ENCODE measurements at regions not wholly inside any gene's neighbourhood (a gene's known extent, or its start where the extent isn't known, plus 50 kb on each side); places are given as distances from the start of the nearest gene placed in this dataset.
A peak's percentile ranks its signal among the peaks of the same experiment; 100 is the strongest.

- TF ChIP-seq ZNF462 (CRISPR knock-in tag; IDR thresholded peaks at IDR 0.05), result no peak
- no peak for TF ChIP-seq CREB1 (CRISPR knock-in tag; IDR thresholded peaks at IDR 0.05; ENCODE audit: low read depth)
- no peak for TF ChIP-seq EZH2phosphoT487 (IDR thresholded peaks at IDR 0.05; ENCODE audit: unreplicated experiment)
- TF ChIP-seq CTCF (conservative IDR thresholded peaks at IDR 0.05; ENCODE audit: low read depth in 2 of 2), result no peak
Measured at GRCh38 chr4:74875451-74875850, 57.5 kb upstream of the PARM1 start (continued).

- H3K4me1 ChIP-seq (ENCODE audit: insufficient read depth), result no peaks in the 10 kb centered on the region; the same call in 1 of the 2 replicates
- no peaks in the 10 kb centered on the region for H3K9me3 Mint-ChIP-seq
- TF ChIP-seq CTCF (conservative IDR thresholded peaks at IDR 0.05; ENCODE audit: low read depth in 2 of 2) (peak; percentile 93 to 94), ZNF114 (CRISPR knock-in tag; IDR thresholded peaks at IDR 0.05) (no peak)
- no peaks in the 10 kb centered on the region for H3K27me3 Mint-ChIP-seq (ENCODE audit: insufficient read depth, low read depth, poor library complexity)
- no peak overlapping the region for H3K4me3 Mint-ChIP-seq
- no peaks in the 10 kb centered on the region for H3K27me3 ChIP-seq (ENCODE audit: insufficient read depth)
- no peak overlapping the region for H3K27ac ChIP-seq (ENCODE audit: low read depth)
- H4K20me1 ChIP-seq (replicated peaks; ENCODE audit: insufficient read depth), result no peaks in the 10 kb centered on the region
- no peaks in the 10 kb centered on the region for H3K79me2 ChIP-seq (replicated peaks; ENCODE audit: insufficient read depth)
- no peak overlapping the region for H3K4me3 ChIP-seq
- no peaks in the 10 kb centered on the region for H3F3A ChIP-seq (replicated peaks; ENCODE audit: low read depth)
- no peak overlapping the region for H3K27ac Mint-ChIP-seq
- H2AFZ ChIP-seq, result no peak overlapping the region
- H3K9me2 ChIP-seq (ENCODE audit: insufficient read depth), result no peaks in the 10 kb centered on the region
- H3K36me3 Mint-ChIP-seq (ENCODE audit: low read depth), result no peaks in the 10 kb centered on the region
- H3K4me1 Mint-ChIP-seq, result peaks cover 6% of the 10 kb centered on the region; the same call in 2 of the 3 replicates
- no peak overlapping the region for H3K4me2 ChIP-seq
- H3K36me3 ChIP-seq (ENCODE audit: insufficient read depth), result no peaks in the 10 kb centered on the region
- ATAC-seq, result peak; percentile 95
- peak; percentile 89 for DNase-seq (ENCODE audit: low spot score)
Measured at GRCh38 chr4:74874753-74875367, 58.1 kb upstream of the PARM1 start.

All from GM23338 (cell line).